Activated CD4-positive, alpha-beta T cell treated with anti-CD3 and anti-CD28 coated beads for 1 hour (primary cell): ENCODE measurements at regions not wholly inside any gene's neighbourhood (a gene's known extent, or its start where the extent isn't known, plus 50 kb on each side); places are given as distances from the start of the nearest gene placed in this dataset.
"Not testable (repeated sequence)": the region's sequence is repeated elsewhere in the genome, so short reads cannot be mapped to it uniquely, and the experiment has no call there.

Experiments used
- DNase-seq: peaks from one replicate; pipeline ENCODE4 v3.0.0-alpha.2; 2020

GRCh38 chr1:96865731-96866685 is 144.4 kb downstream of the PTBP2 start:
- DNase-seq: no peak

- no peak for DNase-seq
These were observed 151.2 kb downstream of the PTBP2 start for GRCh38 chr1:96872757-96873156.

- DNase-seq: no peak
These were observed 157.1 kb downstream of the PTBP2 start for GRCh38 chr1:96878640-96879039.

GRCh38 chr1:96880626-96881025 is 159.0 kb downstream of the PTBP2 start:
- DNase-seq: no peak

- DNase-seq: no peak
These were observed 160.5 kb downstream of the PTBP2 start for GRCh38 chr1:96882096-96882495.

- DNase-seq: no peak
These were observed 164.9 kb downstream of the PTBP2 start for GRCh38 chr1:96886474-96886873.

GRCh38 chr1:96887501-96887900 is 165.9 kb downstream of the PTBP2 start:
- DNase-seq: no peak

GRCh38 chr1:96901783-96902363 is 180.3 kb downstream of the PTBP2 start:
- DNase-seq: no peak

GRCh38 chr1:96912248-96912647 is 190.7 kb downstream of the PTBP2 start:
- no peak for DNase-seq

GRCh38 chr1:96915701-96916100 is 194.1 kb downstream of the PTBP2 start:
- not testable (repeated sequence) for DNase-seq

GRCh38 chr1:96918406-96918805 is 196.8 kb downstream of the PTBP2 start:
- no peak for DNase-seq

GRCh38 chr1:96922181-96922580 is 200.6 kb downstream of the PTBP2 start:
- DNase-seq: no peak

GRCh38 chr1:96923753-96924152 is 202.2 kb downstream of the PTBP2 start:
- DNase-seq: no peak

- DNase-seq: no peak
These were observed 204.6 kb downstream of the PTBP2 start for GRCh38 chr1:96926176-96926575.

- DNase-seq: no peak
These were observed 205.5 kb downstream of the PTBP2 start for GRCh38 chr1:96927125-96927524.

GRCh38 chr1:96931136-96931535 is 209.6 kb downstream of the PTBP2 start:
- no peak for DNase-seq

- no peak for DNase-seq
These were observed 212.7 kb downstream of the PTBP2 start for GRCh38 chr1:96934282-96934681.

- DNase-seq: no peak
These were observed 223.0 kb downstream of the PTBP2 start for GRCh38 chr1:96944432-96945092.

- DNase-seq: no peak
These were observed 224.0 kb downstream of the PTBP2 start for GRCh38 chr1:96945509-96946084.

- no peak for DNase-seq
These were observed 233.9 kb downstream of the PTBP2 start for GRCh38 chr1:96955307-96956012.

- no peak for DNase-seq
These were observed 240.6 kb downstream of the PTBP2 start for GRCh38 chr1:96962216-96962615.

- no peak for DNase-seq
These were observed 241.2 kb downstream of the PTBP2 start for GRCh38 chr1:96962751-96963211.

GRCh38 chr1:96964761-96965160 is 243.2 kb downstream of the PTBP2 start:
- no peak for DNase-seq
